HCT116 (cell line): ENCODE measurements at regions not wholly inside any gene's neighbourhood (a gene's known extent, or its start where the extent isn't known, plus 50 kb on each side); places are given as distances from the start of the nearest gene placed in this dataset.

ENCODE experiments used
- ATAC-seq: fragments of 200-7000 bp; cut with Tn5 transposase; 2 replicates; pipeline ENCODE4 v1.9.1; 2020; ENCODE audit warnings: mild to moderate bottlenecking, moderate library complexity
- BruUV-seq: library from RNA; stranded (reverse); fragments of 400-500 nt; replicated peaks from 2 replicates; lab custom pipeline; 2021; lab: Mats Ljungman, UMichigan
- CTCF ChIA-PET: fragments of 300-600 bp; sonication (Branson Sonifier 250); formaldehyde crosslinking; loops from one replicate; lab custom pipeline; 2021; ENCODE audit warnings: antibody characterized with exemption; lab: Charles Lee
- POLR2A ChIA-PET: fragments of 300-600, 350-600 bp; sonication (Branson Sonifier 250); formaldehyde crosslinking; loops from one replicate; lab custom pipeline; 2021; ENCODE audit warnings: antibody characterized with exemption; lab: Charles Lee
- RAD21 ChIA-PET, 2 experiments: fragments of 300-600 bp; sonication (Branson Sonifier 250); formaldehyde crosslinking; loops; one replicate each; lab custom pipeline; 2023; ENCODE audit warnings: low total read pairs in 2 of 2; ENCODE audit not compliant: uncharacterized antibody in 2 of 2, unreplicated experiment in 2 of 2, low non-redundant PET in 1 of 2; lab: Charles Lee
- DNase-seq: peaks from one replicate; pipeline ENCODE4 v3.0.0-alpha.2; 2010; ENCODE audit warnings: low read depth, low spot score
- H2AFZ ChIP-seq: fragments of 200-600 bp; shearing (Covaris generic), sonication (generic); 2 replicates; pipeline ENCODE4 v1.6.1; 2017; ENCODE audit warnings: low read depth, mixed run types, mixed read lengths, antibody characterized with exemption, low read length; ENCODE audit not compliant: poor library complexity, severe bottlenecking
- H3K27ac ChIP-seq: 2 replicates; pipeline ENCODE4 v1.5.1; 2012; ENCODE audit warnings: low read depth, low read length
- H3K27me3 ChIP-seq: fragments of 200-600 bp; sonication (generic); 2 replicates; pipeline ENCODE4 v1.6.1; 2016; ENCODE audit warnings: mixed run types, low read length, mixed read lengths; ENCODE audit not compliant: insufficient read depth
- H3K36me3 ChIP-seq, 2 experiments: fragments of 200-500 bp in 1 of 2; fragments of 200-600 bp in 1 of 2; sonication (Bioruptor generic) in 1 of 2; sonication (generic) in 1 of 2; 2 replicates each; pipeline versions ENCODE4 v1.5.1 to v1.6.1; 2014 to 2016; ENCODE audit warnings: low read length in 2 of 2, inconsistent platforms in 1 of 2, mixed read lengths in 1 of 2, mixed run types in 1 of 2; ENCODE audit not compliant: insufficient read depth in 2 of 2, control insufficient read depth in 1 of 2
- H3K4me1 ChIP-seq, 2 experiments: fragments of 200-600 bp in 1 of 2; sonication (generic) in 1 of 2; 2 replicates each; pipeline versions ENCODE4 v1.5.1 to v1.6.1; 2012 to 2017; ENCODE audit warnings: low read length in 2 of 2, inconsistent platforms in 1 of 2, mild to moderate bottlenecking in 1 of 2, mixed read lengths in 1 of 2, mixed run types in 1 of 2, moderate library complexity in 1 of 2; ENCODE audit not compliant: insufficient read depth in 2 of 2, control insufficient read depth in 1 of 2
- H3K4me2 ChIP-seq: fragments of 200-600 bp; sonication (generic); 2 replicates; pipeline ENCODE4 v1.6.1; 2017; ENCODE audit warnings: mixed run types, low read length, mixed read lengths
- H3K4me3 ChIP-seq, 2 experiments: fragments of 200-600 bp in 1 of 2; sonication (generic) in 1 of 2; replicated peaks in 1 of 2; 2 replicates each; pipeline ENCODE4 v1.5.1; 2011 to 2016; ENCODE audit warnings: low read length in 2 of 2, control low read depth in 1 of 2, low read depth in 1 of 2, mild to moderate bottlenecking in 1 of 2, mixed read lengths in 1 of 2, mixed run types in 1 of 2
- H3K79me2 ChIP-seq: fragments of 200-600 bp; sonication (generic); 2 replicates; pipeline ENCODE4 v1.6.1; 2017; ENCODE audit warnings: mild to moderate bottlenecking, mixed run types, low read length, moderate library complexity, mixed read lengths; ENCODE audit not compliant: insufficient read depth
- H3K9ac ChIP-seq: fragments of 200-600 bp; sonication (generic); 2 replicates; pipeline ENCODE4 v1.6.1; 2016; ENCODE audit warnings: low read length, mixed read lengths
- H3K9me2 ChIP-seq: fragments of 200-600 bp; sonication (generic), shearing (Covaris generic); 2 replicates; pipeline ENCODE4 v1.6.1; 2017; ENCODE audit warnings: mixed run types, mild to moderate bottlenecking, moderate library complexity; ENCODE audit not compliant: insufficient read depth
- H3K9me3 ChIP-seq, 2 experiments: fragments of 200-500 bp in 1 of 2; fragments of 200-600 bp in 1 of 2; sonication (Bioruptor generic) in 1 of 2; sonication (generic) in 1 of 2; 2 replicates each; pipeline ENCODE4 v1.6.1; 2014 to 2017; ENCODE audit warnings: low read length in 2 of 2, mixed read lengths in 2 of 2, inconsistent platforms in 1 of 2, low read depth in 1 of 2, mild to moderate bottlenecking in 1 of 2, mixed run types in 1 of 2, moderate library complexity in 1 of 2; ENCODE audit not compliant: control insufficient read depth in 1 of 2, insufficient read depth in 1 of 2
- H4K20me1 ChIP-seq: fragments of 200-600 bp; sonication (generic), shearing (Covaris generic); 2 replicates; pipeline ENCODE4 v1.6.1; 2017; ENCODE audit warnings: mixed run types, mild to moderate bottlenecking, moderate library complexity; ENCODE audit not compliant: insufficient read depth
- ATF3 ChIP-seq: IDR thresholded peaks from 2 replicates; pipeline ENCODE4 v1.6.1; 2012
- CBX3 ChIP-seq: IDR thresholded peaks from 2 replicates; pipeline ENCODE4 v1.6.1; 2012; ENCODE audit warnings: low read depth
- CEBPB ChIP-seq: IDR thresholded peaks from 2 replicates; pipeline ENCODE4 v1.6.1; 2012; ENCODE audit warnings: low read depth
- CTCF ChIP-seq, 3 experiments: fragments of 200-600 bp in 1 of 3; sonication (generic) in 1 of 3; IDR thresholded peaks in 2 of 3; conservative IDR thresholded peaks in 1 of 3; 2 replicates each; pipeline ENCODE4 v1.5.1; 2012 to 2017; ENCODE audit warnings: low read depth in 2 of 3, low read length in 2 of 3, antibody characterized with exemption in 1 of 3, borderline replicate concordance in 1 of 3, control low read depth in 1 of 3, mild to moderate bottlenecking in 1 of 3, mixed read lengths in 1 of 3, mixed run types in 1 of 3, moderate library complexity in 1 of 3; ENCODE audit not compliant: insufficient read depth in 1 of 3
- EGR1 ChIP-seq: IDR thresholded peaks from 2 replicates; pipeline ENCODE4 v1.6.1; 2012; ENCODE audit warnings: low read depth
- ELF1 ChIP-seq: IDR thresholded peaks from 2 replicates; pipeline ENCODE4 v1.6.1; 2012; ENCODE audit warnings: low read depth, borderline replicate concordance
- JUND ChIP-seq: IDR thresholded peaks from 2 replicates; pipeline ENCODE4 v1.6.1; 2012
- MAX ChIP-seq: IDR thresholded peaks from 2 replicates; pipeline ENCODE4 v1.6.1; 2012
- POLR2A ChIP-seq: IDR thresholded peaks from 2 replicates; pipeline ENCODE4 v1.7.0; 2011; ENCODE audit warnings: borderline replicate concordance; ENCODE audit not compliant: insufficient read depth, insufficient read length; ENCODE audit errors: extremely low read depth
- POLR2AphosphoS5 ChIP-seq: IDR thresholded peaks from 2 replicates; pipeline ENCODE4 v1.6.1; 2011; ENCODE audit warnings: mild to moderate bottlenecking, low read depth, low read length, moderate library complexity
- RAD21 ChIP-seq: IDR thresholded peaks from 2 replicates; pipeline ENCODE4 v1.6.1; 2012; ENCODE audit warnings: low read depth, mild to moderate bottlenecking
- SP1 ChIP-seq: IDR thresholded peaks from 2 replicates; pipeline ENCODE4 v1.6.1; 2012; ENCODE audit warnings: low read depth
- SRF ChIP-seq: IDR thresholded peaks from 2 replicates; pipeline ENCODE4 v1.6.1; 2012; ENCODE audit warnings: low read depth
- YY1 ChIP-seq: IDR thresholded peaks from 2 replicates; pipeline ENCODE4 v1.6.1; 2011; ENCODE audit warnings: low read length, low read depth, moderate library complexity, mild to moderate bottlenecking; ENCODE audit not compliant: insufficient replicate concordance; ENCODE audit errors: extremely low read depth
- ZBTB33 ChIP-seq: IDR thresholded peaks from 2 replicates; pipeline ENCODE4 v1.6.1; 2011; ENCODE audit warnings: mild to moderate bottlenecking, low read length, moderate library complexity; ENCODE audit not compliant: insufficient replicate concordance; ENCODE audit errors: extremely low read depth
- ZFX ChIP-seq: fragments of 450-650 bp; IDR thresholded peaks from 2 replicates; pipeline ENCODE4 v1.6.1; 2017
- ZNF274 ChIP-seq: fragments of 200-500 bp; sonication (Bioruptor generic); IDR thresholded peaks from 2 replicates; pipeline ENCODE4 v1.6.1; 2014; ENCODE audit warnings: mild to moderate bottlenecking, low read depth, low read length, inconsistent platforms
- intact Hi-C: fragments of 100-400 bp; cut with micrococcal nuclease; formaldehyde crosslinking; loops from 2 replicates; pipeline ENCODE4 v1.10.0; 2022

- H3K9me2 ChIP-seq = no peaks in the 10 kb centered on the region
- H3K4me2 ChIP-seq = no peak overlapping the region
- H3K27ac ChIP-seq = no peak overlapping the region
- DNase-seq (no peak), ATAC-seq (no peak)
- peaks cover 0 to 10% of the 10 kb centered on the region in 2 experiments; a peak in 2 of 4 replicates for H3K4me1 ChIP-seq
- H2AFZ ChIP-seq = no peak overlapping the region
- no peaks in the 10 kb centered on the region for H4K20me1 ChIP-seq
- ChIA-PET POLR2A (no interaction called here), CTCF (no interaction called here), RAD21 (no interaction called here)
- TF ChIP-seq POLR2A = no peak
- TF ChIP-seq JUND = no peak
- TF ChIP-seq RAD21 = no peak
- TF ChIP-seq CBX3 = no peak
- no peak for TF ChIP-seq ZFX
- no peak for TF ChIP-seq ELF1
- TF ChIP-seq ZNF274 = no peak
- no peak for TF ChIP-seq POLR2AphosphoS5
- no peak for TF ChIP-seq EGR1
- no peak for TF ChIP-seq SP1
- no peak overlapping the region for H3K4me3 ChIP-seq
- BruUV-seq = no TSS peak
- H3K36me3 ChIP-seq = no peaks in the 10 kb centered on the region
- intact Hi-C loops = no loop called here
- H3K9ac ChIP-seq = no peak overlapping the region
- H3K27me3 ChIP-seq = no peaks in the 10 kb centered on the region
- no peaks in the 10 kb centered on the region for H3K79me2 ChIP-seq
- no peaks in the 10 kb centered on the region for H3K9me3 ChIP-seq
Observed at GRCh38 chr6:11917951-11918738, 94.0 kb upstream of the HIVEP1 start.

GRCh38 chr6:11912420-11912819 is 99.7 kb upstream of the HIVEP1 start:
- Histone ChIP-seq H2AFZ (no peak overlapping the region), H3K4me1 (no peaks in the 10 kb centered on the region), H3K79me2 (no peaks in the 10 kb centered on the region), H4K20me1 (no peaks in the 10 kb centered on the region), H3K4me2 (no peak overlapping the region), H3K27me3 (no peaks in the 10 kb centered on the region), H3K9me2 (no peaks in the 10 kb centered on the region), H3K36me3 (no peaks in the 10 kb centered on the region), H3K9me3 (0 out of 4 replicates have a peak, but pooled peaks cover 0 to 9% of the 10 kb centered on the region in 2 experiments), H3K4me3 (no peak overlapping the region), H3K9ac (no peak overlapping the region), H3K27ac (no peak overlapping the region)
- CTCF ChIA-PET = no interaction called here
- no TSS peak for BruUV-seq
- POLR2A ChIA-PET = no interaction called here
- RAD21 ChIA-PET = no interaction called here
- DNase-seq (no peak), ATAC-seq (peak; percentile 27; the same call in 1 of the 2 replicates)
- intact Hi-C loops = no loop called here
- TF ChIP-seq ATF3 = no peak
- no peak for TF ChIP-seq ZBTB33
- peak; percentile 13 to 31 (median 30); a peak in 4 of 6 replicates for TF ChIP-seq CTCF (IDR thresholded peaks at IDR 0.05 in 2 of 3, conservative IDR thresholded peaks at IDR 0.05 in 1 of 3; ENCODE audit: borderline replicate concordance in 1 of 3, insufficient read depth in 1 of 3, low read depth in 2 of 3, low read length in 2 of 3)
- no peak for TF ChIP-seq CEBPB
- no peak for TF ChIP-seq POLR2A
- no peak for TF ChIP-seq SRF
- no peak for TF ChIP-seq MAX
- TF ChIP-seq POLR2AphosphoS5 = no peak
- peak; percentile 58 for TF ChIP-seq RAD21
- TF ChIP-seq YY1 = no peak
